Naive thymus-derived CD8-positive, alpha-beta T cell (primary cell): ENCODE measurements at regions not wholly inside any gene's neighbourhood (a gene's known extent, or its start where the extent isn't known, plus 50 kb on each side); places are given as distances from the start of the nearest gene placed in this dataset.
"Not testable (repeated sequence)": the region's sequence is repeated elsewhere in the genome, so short reads cannot be mapped to it uniquely, and the experiment has no call there.

ENCODE experiments used
- ATAC-seq, 2 donors: fragments of 150-1000 bp; cut with Tn5 transposase in 1 of 2; sonication (Bioruptor Pico), chemical (Tn5 transposase) in 1 of 2; 1 replicate in 1 of 2; 2 replicates in 1 of 2; pipeline ENCODE4 v1.10.0; 2021; ENCODE audit warnings: mild to moderate bottlenecking in 2 of 2, moderate library complexity in 2 of 2
- POLR2A ChIA-PET: fragments of 350-600 bp; sonication (Branson Sonifier 250); formaldehyde crosslinking; loops from one replicate; lab custom pipeline; 2021; ENCODE audit warnings: antibody characterized with exemption; lab: Charles Lee
- DNase-seq, 10 donors: peaks; one replicate each; pipeline versions ENCODE4 v3.0.0 to v3.0.0-alpha.2; 2020 to 2022
- H3K27ac Mint-ChIP-seq, 10 donors: one replicate each; pipeline ENCODE4 v1.8.0; 2020 to 2022; ENCODE audit warnings: mild to moderate bottlenecking in 10 of 10, mixed read lengths in 10 of 10, moderate library complexity in 4 of 10, inconsistent platforms in 1 of 10
- H3K27me3 Mint-ChIP-seq, 5 donors: one replicate each; pipeline ENCODE4 v1.8.0; 2021 to 2022; ENCODE audit warnings: mixed read lengths in 5 of 5
- H3K36me3 Mint-ChIP-seq, 3 donors: one replicate each; pipeline ENCODE4 v1.8.0; 2020 to 2022; ENCODE audit warnings: mixed read lengths in 3 of 3, mild to moderate bottlenecking in 2 of 3, inconsistent platforms in 1 of 3
- H3K4me1 Mint-ChIP-seq, 4 donors: one replicate each; pipeline ENCODE4 v1.8.0; 2021 to 2022; ENCODE audit warnings: mixed read lengths in 4 of 4
- H3K4me3 Mint-ChIP-seq, 10 donors: one replicate each; pipeline ENCODE4 v1.8.0; 2020 to 2022; ENCODE audit warnings: mild to moderate bottlenecking in 10 of 10, mixed read lengths in 10 of 10, moderate library complexity in 6 of 10, inconsistent platforms in 1 of 10
- H3K9me3 Mint-ChIP-seq, 9 donors: one replicate each; pipeline ENCODE4 v1.8.0; 2020 to 2022; ENCODE audit warnings: mixed read lengths in 9 of 9, mild to moderate bottlenecking in 3 of 9, inconsistent platforms in 1 of 9, moderate library complexity in 1 of 9

DNA sequence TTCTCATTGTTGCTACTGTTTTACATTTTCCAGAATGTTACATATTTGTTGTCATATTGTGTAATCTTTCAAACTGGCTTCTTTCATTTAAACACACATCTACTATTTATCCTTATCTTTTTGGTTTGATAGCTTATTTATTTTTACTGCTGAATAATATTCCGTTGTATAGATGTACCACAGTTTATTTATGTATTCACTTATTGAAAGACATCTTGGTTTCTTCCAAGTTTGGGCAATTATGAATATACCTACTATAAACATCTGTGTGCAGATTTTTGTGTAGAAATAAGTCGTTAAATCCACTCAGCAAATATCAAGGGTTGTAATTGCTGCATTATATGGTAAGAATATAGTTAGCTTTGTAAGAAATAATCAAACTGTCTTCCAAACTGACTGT lies 669.2 kb downstream of the TNS3 start:
- ATAC-seq (no peak), DNase-seq (no peak)
- Mint-ChIP-seq H3K9me3 (peaks cover 0 to 37% (median 12%) of the 10 kb centered on the region in 9 donors), H3K4me1 (no peaks in the 10 kb centered on the region), H3K4me3 (no peak overlapping the region), H3K36me3 (no peaks in the 10 kb centered on the region), H3K27me3 (no peaks in the 10 kb centered on the region), H3K27ac (no peak overlapping the region)
- POLR2A ChIA-PET = no interaction called here

DNA sequence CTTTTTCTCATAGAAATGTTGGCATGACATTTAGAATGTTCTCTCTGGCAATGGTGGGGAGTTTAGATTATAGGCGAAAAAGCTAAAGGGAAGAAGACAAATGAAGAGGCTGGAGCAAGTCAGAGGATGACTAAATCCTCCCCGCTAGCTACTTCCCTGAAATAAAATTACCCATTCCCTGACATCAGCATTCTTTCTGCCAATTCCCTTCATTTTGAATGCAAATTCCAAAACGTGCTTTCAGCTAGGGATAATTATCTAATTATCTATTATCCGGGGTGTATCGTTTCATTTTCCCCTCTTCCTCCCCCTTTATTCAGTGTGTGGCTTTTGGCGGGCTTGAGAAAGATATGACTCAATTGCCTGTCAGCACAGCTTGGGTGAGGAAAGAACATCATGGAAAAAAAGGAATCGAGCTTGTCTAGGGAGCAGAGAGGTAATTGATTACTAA lies 672.3 kb downstream of the TNS3 start:
- POLR2A ChIA-PET = no interaction called here
- Mint-ChIP-seq H3K36me3 (no peaks in the 10 kb centered on the region), H3K27ac (no peak overlapping the region), H3K4me1 (no peaks in the 10 kb centered on the region), H3K9me3 (peaks cover 0 to 33% (median 9%) of the 10 kb centered on the region in 9 donors), H3K4me3 (no peak overlapping the region), H3K27me3 (no peaks in the 10 kb centered on the region)
- no peak for ATAC-seq
- no peak for DNase-seq

- Mint-ChIP-seq H3K9me3 (peaks cover 0 to 28% (median 8%) of the 10 kb centered on the region in 9 donors), H3K36me3 (no peaks in the 10 kb centered on the region), H3K4me1 (no peaks in the 10 kb centered on the region), H3K27me3 (no peaks in the 10 kb centered on the region), H3K4me3 (no peak overlapping the region), H3K27ac (no peak overlapping the region)
- ATAC-seq (no peak), DNase-seq (no peak)
- POLR2A ChIA-PET = no interaction called here
Observed at GRCh38 chr7:46908770-46909169, 673.1 kb downstream of the TNS3 start.

GRCh38 chr7:46904523-46904922 lies 677.4 kb downstream of the TNS3 start:
- POLR2A ChIA-PET, DNase-seq, H3K4me3 Mint-ChIP-seq, H3K27ac Mint-ChIP-seq, H3K36me3 Mint-ChIP-seq, ATAC-seq, H3K27me3 Mint-ChIP-seq, H3K4me1 Mint-ChIP-seq: not testable (repeated sequence)
- peaks cover 0 to 29% (median 12%) of the 10 kb centered on the region in 9 donors for H3K9me3 Mint-ChIP-seq

DNA sequence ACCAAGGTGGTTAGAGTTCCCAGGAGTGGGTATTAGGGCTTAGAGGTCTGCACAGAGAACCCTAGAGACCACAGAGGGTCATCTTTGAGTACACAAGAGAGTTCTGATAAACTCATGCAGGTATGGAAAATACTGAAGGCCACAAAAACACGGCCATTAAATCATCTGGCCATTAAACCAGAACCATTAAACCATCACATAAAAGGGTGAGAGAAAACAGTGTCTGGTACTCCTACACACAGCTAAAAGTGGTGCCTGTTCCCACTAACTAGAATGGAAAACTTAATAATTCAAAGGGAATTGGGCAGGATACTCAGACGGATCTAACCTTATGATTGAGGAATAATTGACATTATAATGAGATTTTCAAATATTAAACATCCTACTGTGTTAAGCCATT lies 679.4 kb downstream of the TNS3 start:
- H3K36me3 Mint-ChIP-seq = no peaks in the 10 kb centered on the region
- DNase-seq (no peak), ATAC-seq (no peak)
- no peak overlapping the region for H3K27ac Mint-ChIP-seq
- POLR2A ChIA-PET = no interaction called here
- peaks cover 0 to 19% (median 4%) of the 10 kb centered on the region in 9 donors for H3K9me3 Mint-ChIP-seq
- H3K4me1 Mint-ChIP-seq = peaks cover 0 to 1% (median 0%) of the 10 kb centered on the region in 4 donors
- H3K27me3 Mint-ChIP-seq = peaks cover 0 to 4% (median 0%) of the 10 kb centered on the region in 5 donors
- H3K4me3 Mint-ChIP-seq = no peak overlapping the region

DNA sequence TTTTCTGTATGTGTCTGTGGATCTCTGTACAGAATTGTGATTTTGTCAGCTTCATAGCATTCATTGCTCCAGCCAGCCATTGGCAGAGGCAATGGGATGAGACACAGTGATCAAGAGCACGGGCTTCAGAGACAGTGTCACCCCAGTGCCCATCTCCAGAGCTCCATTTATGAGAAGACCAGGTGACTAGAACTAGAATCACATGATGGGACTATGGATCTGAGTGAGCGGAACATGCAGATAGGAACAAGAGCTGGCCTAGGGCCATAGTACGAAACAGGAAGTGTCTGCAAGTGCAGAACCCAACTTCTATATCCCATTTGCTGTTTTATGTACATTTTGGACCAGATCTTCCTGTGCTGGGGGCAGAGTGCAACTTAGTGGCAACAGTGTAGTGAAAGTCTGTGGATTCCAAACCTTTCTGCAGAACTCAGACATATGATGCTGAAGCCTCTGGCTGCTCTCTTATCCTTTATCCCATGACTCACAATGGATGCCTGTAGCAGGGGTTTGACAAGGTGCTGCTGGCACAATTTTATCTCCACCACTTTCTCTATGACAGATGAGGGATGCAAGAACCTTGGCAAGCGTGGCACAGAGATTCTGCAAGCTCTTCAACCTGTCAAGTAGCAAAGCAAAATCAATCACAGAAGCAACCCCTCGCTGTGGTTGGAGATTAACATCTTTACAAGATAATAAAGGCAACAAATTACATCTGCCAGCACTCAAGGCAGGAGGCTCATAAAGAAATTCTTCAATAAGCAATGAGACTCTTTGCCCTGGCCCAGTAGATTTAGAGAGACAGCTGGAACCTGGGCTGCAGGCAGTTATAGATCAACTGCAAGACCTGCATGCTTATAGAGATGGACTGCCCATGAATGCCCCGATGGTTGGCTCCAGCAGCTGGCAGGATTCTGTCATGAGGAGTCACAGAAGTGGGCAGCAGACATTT lies 681.3 kb downstream of the TNS3 start:
- peaks cover 0 to 4% (median 0%) of the 10 kb centered on the region in 5 donors for H3K27me3 Mint-ChIP-seq
- H3K27ac Mint-ChIP-seq = no peak overlapping the region
- H3K4me1 Mint-ChIP-seq = peaks cover 0 to 1% (median 0%) of the 10 kb centered on the region in 4 donors
- peaks cover 0 to 17% (median 4%) of the 10 kb centered on the region in 9 donors for H3K9me3 Mint-ChIP-seq
- H3K4me3 Mint-ChIP-seq = no peak overlapping the region
- POLR2A ChIA-PET = no interaction called here
- no peak for ATAC-seq
- no peaks in the 10 kb centered on the region for H3K36me3 Mint-ChIP-seq
- DNase-seq = no peak

GRCh38 chr7:46897381-46897780 lies 684.5 kb downstream of the TNS3 start:
- Mint-ChIP-seq H3K4me1 (peaks cover 0 to 1% (median 0%) of the 10 kb centered on the region in 4 donors), H3K4me3 (no peak overlapping the region), H3K27me3 (peaks cover 0 to 4% (median 0%) of the 10 kb centered on the region in 5 donors), H3K27ac (no peak overlapping the region), H3K9me3 (peaks cover 0 to 17% (median 6%) of the 10 kb centered on the region in 9 donors), H3K36me3 (no peaks in the 10 kb centered on the region)
- DNase-seq (no peak), ATAC-seq (no peak)
- POLR2A ChIA-PET = no interaction called here

GRCh38 chr7:46886669-46887374 lies 695.1 kb downstream of the TNS3 start:
- Mint-ChIP-seq H3K36me3 (no peaks in the 10 kb centered on the region), H3K27me3 (no peaks in the 10 kb centered on the region), H3K4me3 (no peak overlapping the region), H3K27ac (no peak overlapping the region), H3K4me1 (no peaks in the 10 kb centered on the region), H3K9me3 (peaks cover 0 to 32% (median 7%) of the 10 kb centered on the region in 9 donors)
- ATAC-seq (no peak), DNase-seq (no peak)
- POLR2A ChIA-PET = no interaction called here

GRCh38 chr7:46885167-46885566 lies 696.7 kb downstream of the TNS3 start:
- ATAC-seq (no peak), DNase-seq (no peak)
- no peak overlapping the region for H3K27ac Mint-ChIP-seq
- POLR2A ChIA-PET = no interaction called here
- H3K36me3 Mint-ChIP-seq = peaks cover 0 to 4% (median 0%) of the 10 kb centered on the region in 3 donors
- no peak overlapping the region for H3K4me3 Mint-ChIP-seq
- peaks cover 0 to 4% (median 0%) of the 10 kb centered on the region in 5 donors for H3K27me3 Mint-ChIP-seq
- H3K4me1 Mint-ChIP-seq = no peaks in the 10 kb centered on the region
- H3K9me3 Mint-ChIP-seq = peaks cover 2 to 25% (median 13%) of the 10 kb centered on the region in 9 donors

- Mint-ChIP-seq H3K27me3 (peaks cover 0 to 4% (median 0%) of the 10 kb centered on the region in 5 donors), H3K9me3 (peaks cover 0 to 18% (median 7%) of the 10 kb centered on the region in 9 donors), H3K27ac (no peak overlapping the region), H3K4me1 (no peaks in the 10 kb centered on the region), H3K36me3 (peaks cover 0 to 4% (median 0%) of the 10 kb centered on the region in 3 donors), H3K4me3 (no peak overlapping the region)
- ATAC-seq = no peak
- POLR2A ChIA-PET = no interaction called here
- DNase-seq = no peak
Observed at GRCh38 chr7:46881507-46882127, 700.3 kb downstream of the TNS3 start.

DNA sequence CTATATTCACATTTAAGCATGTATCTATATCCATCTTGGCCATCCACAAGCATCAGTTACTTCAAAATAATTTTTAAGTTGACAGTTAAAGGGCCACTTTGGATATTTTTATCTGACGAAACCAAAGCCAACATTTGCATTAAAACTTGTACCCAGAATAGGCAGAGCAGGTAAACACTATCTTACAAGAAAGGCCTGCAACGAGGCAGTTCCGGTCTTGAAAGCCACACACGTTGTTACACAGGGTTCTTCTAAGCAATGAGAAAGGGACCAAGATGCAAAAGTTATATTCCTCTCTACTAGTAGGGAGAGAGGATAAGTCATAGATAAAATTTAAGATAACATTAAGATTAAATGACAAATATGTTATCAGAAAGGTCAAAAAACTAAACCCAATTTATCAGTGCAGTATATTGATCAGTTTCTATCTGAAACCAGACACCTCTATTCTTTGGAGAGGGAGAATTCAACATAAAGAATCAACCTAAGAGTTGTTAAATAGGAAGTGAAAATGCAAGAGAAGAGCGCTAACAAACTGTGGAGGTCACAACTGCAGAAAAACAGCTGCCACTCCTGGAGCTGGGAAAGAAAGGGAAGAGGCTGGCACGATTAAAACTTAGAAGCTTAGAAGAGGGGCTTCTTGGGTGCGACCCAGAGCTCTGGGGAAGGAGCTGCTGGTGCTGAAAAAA lies 701.3 kb downstream of the TNS3 start:
- no peak for DNase-seq
- Mint-ChIP-seq H3K9me3 (peaks cover 0 to 16% (median 3%) of the 10 kb centered on the region in 9 donors), H3K27me3 (peaks cover 0 to 4% (median 0%) of the 10 kb centered on the region in 5 donors), H3K4me3 (no peak overlapping the region), H3K4me1 (no peaks in the 10 kb centered on the region), H3K27ac (no peak overlapping the region), H3K36me3 (peaks cover 0 to 4% (median 0%) of the 10 kb centered on the region in 3 donors)
- POLR2A ChIA-PET = no interaction called here
- ATAC-seq = no peak

DNA sequence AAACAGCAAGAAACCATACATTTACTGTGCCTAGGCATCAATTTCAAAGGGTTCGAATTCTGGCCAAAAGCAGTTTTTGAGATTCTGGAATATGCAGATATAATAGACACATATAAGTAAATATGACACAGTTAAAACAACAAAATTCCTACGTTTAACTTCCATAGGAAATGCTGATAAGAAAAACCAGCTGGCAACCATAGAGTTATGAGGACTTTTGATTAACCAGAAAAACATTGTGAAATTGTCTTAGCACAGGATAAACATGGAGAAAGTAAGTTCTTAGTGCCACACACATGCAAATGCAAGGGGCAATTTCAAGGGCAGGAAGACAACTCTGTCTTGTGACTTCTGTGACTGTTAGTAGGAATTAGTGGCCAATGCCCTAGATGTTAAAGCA lies 702.1 kb downstream of the TNS3 start:
- H3K9me3 Mint-ChIP-seq = peaks cover 0 to 13% (median 2%) of the 10 kb centered on the region in 9 donors
- no peak overlapping the region for H3K4me3 Mint-ChIP-seq
- no peak overlapping the region for H3K27ac Mint-ChIP-seq
- no peaks in the 10 kb centered on the region for H3K4me1 Mint-ChIP-seq
- DNase-seq (no peak), ATAC-seq (no peak)
- H3K36me3 Mint-ChIP-seq = peaks cover 0 to 4% (median 0%) of the 10 kb centered on the region in 3 donors
- peaks cover 0 to 4% (median 0%) of the 10 kb centered on the region in 5 donors for H3K27me3 Mint-ChIP-seq
- POLR2A ChIA-PET = no interaction called here
